ENCODE measurements at regions not wholly inside any gene's neighbourhood (a gene's known extent, or its start where the extent isn't known, plus 50 kb on each side); places are given as distances from the start of the nearest gene placed in this dataset.
A peak's percentile ranks its signal among the peaks of the same experiment; 100 is the strongest.

DNA sequence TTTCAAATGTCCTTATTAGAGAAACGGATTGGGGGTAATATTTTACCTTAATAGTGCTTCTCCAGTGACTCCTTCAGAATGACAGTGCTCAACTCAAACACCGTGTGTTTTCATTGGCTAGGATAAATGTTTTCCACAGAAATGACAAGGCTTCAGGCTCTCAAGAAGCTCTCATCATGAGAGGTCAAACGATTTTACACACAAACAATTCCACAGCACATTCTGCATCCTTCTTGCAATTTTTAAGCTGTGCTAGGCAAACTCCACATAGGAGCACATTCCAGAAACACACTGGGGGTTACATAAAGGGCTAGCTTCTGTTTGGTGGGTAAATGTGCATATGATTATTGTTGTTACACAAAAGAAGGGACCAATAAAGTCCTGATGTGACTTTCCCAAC is 75.5 kb upstream of the IPO9 start:
- peak overlapping the region; percentile 91 to 99 for H3K27ac ChIP-seq (ENCODE audit: low read depth in 1 of 2, low read length in 2 of 2)
- no peaks in the 10 kb centered on the region for H3K9me3 ChIP-seq (ENCODE audit: control insufficient read depth, low read length)
- ATAC-seq (ENCODE audit: low FRiP score), result no peak
- no peak for DNase-seq
- no peaks in the 10 kb centered on the region for H3K36me3 ChIP-seq (ENCODE audit: control insufficient read depth in 1 of 2, insufficient read depth in 2 of 2, low read length in 1 of 2)
- H3K27me3 ChIP-seq (ENCODE audit: control insufficient read depth in 1 of 2, insufficient read depth in 2 of 2, low read length in 1 of 2), result no peaks in the 10 kb centered on the region
- intact Hi-C loops (cut with DNase I), result loop anchor here in 1 of 2 donors (5.0 kb wide), 1 partner anchor 39 kb away; no protein-coding TSS in a partner anchor
- 13 to 15% methylated on average over 3 of the region's 3 CpGs for whole genome bisulfite sequencing, 2 donors
- peaks cover 19 to 29% of the 10 kb centered on the region in 2 donors for H3K4me1 ChIP-seq (ENCODE audit: control insufficient read depth in 1 of 2, insufficient read depth in 2 of 2, low read length in 2 of 2)
- H3K4me3 ChIP-seq (ENCODE audit: low read length in 2 of 2), result no peak overlapping the region

DNA sequence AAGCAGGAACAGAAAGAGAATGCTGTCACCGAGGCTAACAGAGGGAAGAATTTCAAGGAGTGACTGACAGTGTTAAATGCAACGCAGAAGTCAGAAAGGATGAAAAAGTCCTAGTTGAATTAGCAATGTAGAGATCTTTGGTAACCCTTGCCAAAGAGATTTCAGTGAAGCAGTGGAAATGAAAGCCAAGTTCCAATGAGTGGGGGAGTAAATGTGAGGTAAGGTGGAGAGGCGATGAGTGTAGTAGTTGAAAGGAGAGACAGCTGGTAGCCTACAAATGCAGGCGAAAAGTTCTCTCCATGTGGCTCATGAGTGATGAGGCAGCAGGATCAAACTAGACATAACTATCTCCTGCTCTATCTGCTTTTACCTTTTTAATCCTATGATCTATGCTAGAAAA is 74.6 kb upstream of the IPO9 start:
- peaks cover 19 to 29% of the 10 kb centered on the region in 2 donors for H3K4me1 ChIP-seq (ENCODE audit: control insufficient read depth in 1 of 2, insufficient read depth in 2 of 2, low read length in 2 of 2)
- peak overlapping the region; percentile 91 to 99 for H3K27ac ChIP-seq (ENCODE audit: low read depth in 1 of 2, low read length in 2 of 2)
- WGBS, 2 donors, result 7 to 13% methylated on average over 4 of the region's 4 CpGs

DNA sequence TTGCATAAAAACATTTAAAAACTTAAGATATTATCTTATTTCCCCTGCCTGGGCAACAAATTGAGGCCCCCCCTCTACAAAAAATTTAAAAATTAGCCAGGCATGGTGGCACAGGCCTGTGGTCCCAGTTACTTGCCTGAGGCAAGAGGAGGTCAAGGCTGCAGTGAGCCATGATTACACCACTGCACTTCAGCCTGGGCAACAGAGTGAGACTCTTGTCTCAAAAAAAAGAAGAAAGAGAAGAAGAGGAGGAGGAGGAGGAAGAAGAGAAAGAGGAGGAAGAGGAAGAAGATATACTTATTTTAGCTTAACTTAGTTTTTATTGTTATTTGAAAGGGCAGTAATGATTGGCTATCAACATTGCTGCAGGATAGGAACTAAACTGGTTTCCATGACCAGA is 73.8 kb upstream of the IPO9 start:
- Histone ChIP-seq H3K4me3 (ENCODE audit: low read length in 2 of 2) (no peak overlapping the region), H3K27me3 (ENCODE audit: control insufficient read depth in 1 of 2, insufficient read depth in 2 of 2, low read length in 1 of 2) (no peaks in the 10 kb centered on the region), H3K27ac (ENCODE audit: low read depth in 1 of 2, low read length in 2 of 2) (peak overlapping the region; percentile 67), H3K9me3 (ENCODE audit: control insufficient read depth, low read length) (no peaks in the 10 kb centered on the region), H3K4me1 (ENCODE audit: control insufficient read depth in 1 of 2, insufficient read depth in 2 of 2, low read length in 2 of 2) (peaks cover 20 to 35% of the 10 kb centered on the region in 2 donors), H3K36me3 (ENCODE audit: control insufficient read depth in 1 of 2, insufficient read depth in 2 of 2, low read length in 1 of 2) (no peaks in the 10 kb centered on the region)
- intact Hi-C loops (cut with DNase I), result no loop called here
- DNase-seq, result no peak
- no peak for ATAC-seq (ENCODE audit: low FRiP score)

More for the DNA sequence above, 74.6 kb upstream of the IPO9 start:
- Histone ChIP-seq H3K27me3 (ENCODE audit: control insufficient read depth in 1 of 2, insufficient read depth in 2 of 2, low read length in 1 of 2) (no peaks in the 10 kb centered on the region), H3K4me3 (ENCODE audit: low read length in 2 of 2) (no peak overlapping the region), H3K36me3 (ENCODE audit: control insufficient read depth in 1 of 2, insufficient read depth in 2 of 2, low read length in 1 of 2) (no peaks in the 10 kb centered on the region), H3K9me3 (ENCODE audit: control insufficient read depth, low read length) (no peaks in the 10 kb centered on the region)
- no peak for ATAC-seq (ENCODE audit: low FRiP score)
- intact Hi-C loops (cut with DNase I), result loop anchor here in 1 of 2 donors (5.0 kb wide), 1 partner anchor 38 kb away; no protein-coding TSS in a partner anchor
- no peak for DNase-seq

- Histone ChIP-seq H3K27ac (ENCODE audit: low read depth in 1 of 2, low read length in 2 of 2) (peak overlapping the region; percentile 57 to 71), H3K4me1 (ENCODE audit: control insufficient read depth in 1 of 2, insufficient read depth in 2 of 2, low read length in 2 of 2) (peaks cover 26 to 42% of the 10 kb centered on the region in 2 donors), H3K36me3 (ENCODE audit: control insufficient read depth in 1 of 2, insufficient read depth in 2 of 2, low read length in 1 of 2) (no peaks in the 10 kb centered on the region), H3K9me3 (ENCODE audit: control insufficient read depth, low read length) (no peaks in the 10 kb centered on the region), H3K4me3 (ENCODE audit: low read length in 2 of 2) (no peak overlapping the region), H3K27me3 (ENCODE audit: control insufficient read depth in 1 of 2, insufficient read depth in 2 of 2, low read length in 1 of 2) (no peaks in the 10 kb centered on the region)
- DNase-seq (no peak), ATAC-seq (ENCODE audit: low FRiP score) (no peak)
- intact Hi-C loops (cut with DNase I), result no loop called here
These were observed 72.6 kb upstream of the IPO9 start for GRCh38 chr1:201756406-201756805.

DNA sequence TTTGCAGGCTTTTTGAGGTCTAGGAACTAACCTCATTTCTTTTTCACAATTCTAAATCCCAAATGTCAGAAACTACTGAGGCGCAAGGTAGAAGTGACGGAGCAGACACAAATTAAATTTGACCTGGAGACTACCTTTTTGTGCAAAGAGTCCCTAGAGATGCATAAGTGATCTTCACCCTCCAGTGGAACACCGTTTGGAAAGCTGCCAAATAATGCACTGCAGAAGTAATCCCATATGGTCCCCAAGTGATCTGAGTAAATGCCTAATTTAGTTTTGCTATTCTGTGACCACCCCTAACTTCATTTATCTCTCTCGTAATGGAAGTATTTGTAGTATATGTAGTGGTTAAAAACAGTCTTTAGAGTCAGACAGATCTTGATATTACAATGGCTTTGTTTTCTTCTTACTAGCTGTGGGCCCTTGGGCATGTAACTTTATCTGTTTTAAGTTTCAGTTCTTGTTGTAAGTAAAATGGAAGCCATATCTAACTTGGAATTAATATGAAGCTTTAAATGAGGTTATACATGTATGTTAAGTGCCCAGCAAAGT is 70.4 kb upstream of the IPO9 start:
- 72 to 75% methylated on average over 4 of the region's 4 CpGs for WGBS, 2 donors
- Histone ChIP-seq H3K27me3 (ENCODE audit: control insufficient read depth in 1 of 2, insufficient read depth in 2 of 2, low read length in 1 of 2) (no peaks in the 10 kb centered on the region), H3K4me1 (ENCODE audit: control insufficient read depth in 1 of 2, insufficient read depth in 2 of 2, low read length in 2 of 2) (peaks cover 25 to 33% of the 10 kb centered on the region in 2 donors), H3K4me3 (ENCODE audit: low read length in 2 of 2) (no peak overlapping the region), H3K27ac (ENCODE audit: low read depth in 1 of 2, low read length in 2 of 2) (peak overlapping the region in 1 of 2 donors; percentile 43), H3K9me3 (ENCODE audit: control insufficient read depth, low read length) (no peaks in the 10 kb centered on the region), H3K36me3 (ENCODE audit: control insufficient read depth in 1 of 2, insufficient read depth in 2 of 2, low read length in 1 of 2) (no peaks in the 10 kb centered on the region)
- intact Hi-C loops (cut with DNase I), result no loop called here
- no peak for DNase-seq
- ATAC-seq (ENCODE audit: low FRiP score), result no peak

- Histone ChIP-seq H3K27me3 (ENCODE audit: control insufficient read depth in 1 of 2, insufficient read depth in 2 of 2, low read length in 1 of 2) (no peaks in the 10 kb centered on the region), H3K36me3 (ENCODE audit: control insufficient read depth in 1 of 2, insufficient read depth in 2 of 2, low read length in 1 of 2) (no peaks in the 10 kb centered on the region), H3K27ac (ENCODE audit: low read depth in 1 of 2, low read length in 2 of 2) (peak overlapping the region; percentile 43 to 62), H3K4me3 (ENCODE audit: low read length in 2 of 2) (no peak overlapping the region), H3K4me1 (ENCODE audit: control insufficient read depth in 1 of 2, insufficient read depth in 2 of 2, low read length in 2 of 2) (peaks cover 22 to 28% of the 10 kb centered on the region in 2 donors), H3K9me3 (ENCODE audit: control insufficient read depth, low read length) (no peaks in the 10 kb centered on the region)
- no peak for DNase-seq
- intact Hi-C loops (cut with DNase I), result no loop called here
- WGBS, 2 donors, result 30 to 43% methylated on average over 3 of the region's 3 CpGs
- ATAC-seq (ENCODE audit: low FRiP score), result no peak
These were observed 69.7 kb upstream of the IPO9 start for GRCh38 chr1:201759194-201759815.

- Histone ChIP-seq H3K4me3 (ENCODE audit: low read length in 2 of 2) (peak overlapping the region in 1 of 2 donors; percentile 3), H3K36me3 (ENCODE audit: control insufficient read depth in 1 of 2, insufficient read depth in 2 of 2, low read length in 1 of 2) (no peaks in the 10 kb centered on the region), H3K27me3 (ENCODE audit: control insufficient read depth in 1 of 2, insufficient read depth in 2 of 2, low read length in 1 of 2) (no peaks in the 10 kb centered on the region), H3K9me3 (ENCODE audit: control insufficient read depth, low read length) (no peaks in the 10 kb centered on the region), H3K27ac (ENCODE audit: low read depth in 1 of 2, low read length in 2 of 2) (peak overlapping the region; percentile 76), H3K4me1 (ENCODE audit: control insufficient read depth in 1 of 2, insufficient read depth in 2 of 2, low read length in 2 of 2) (peaks cover 20 to 27% of the 10 kb centered on the region in 2 donors)
- intact Hi-C loops (cut with DNase I), result no loop called here
- DNase-seq (no peak), ATAC-seq (ENCODE audit: low FRiP score) (no peak)
- WGBS, 2 donors, result 10 to 29% methylated on average over 1 of the region's 1 CpG
These were observed 68.4 kb upstream of the IPO9 start for GRCh38 chr1:201760516-201760915.

- DNase-seq (no peak), ATAC-seq (ENCODE audit: low FRiP score) (no peak)
- Histone ChIP-seq H3K36me3 (ENCODE audit: control insufficient read depth in 1 of 2, insufficient read depth in 2 of 2, low read length in 1 of 2) (no peaks in the 10 kb centered on the region), H3K4me3 (ENCODE audit: low read length in 2 of 2) (no peak overlapping the region), H3K27ac (ENCODE audit: low read depth in 1 of 2, low read length in 2 of 2) (peak overlapping the region in 1 of 2 donors; percentile 67), H3K4me1 (ENCODE audit: control insufficient read depth in 1 of 2, insufficient read depth in 2 of 2, low read length in 2 of 2) (peaks cover 20 to 29% of the 10 kb centered on the region in 2 donors), H3K27me3 (ENCODE audit: control insufficient read depth in 1 of 2, insufficient read depth in 2 of 2, low read length in 1 of 2) (no peaks in the 10 kb centered on the region), H3K9me3 (ENCODE audit: control insufficient read depth, low read length) (no peaks in the 10 kb centered on the region)
- WGBS, 2 donors, result 80 to 82% methylated on average over 8 of the region's 8 CpGs
- intact Hi-C loops (cut with DNase I), result no loop called here
These were observed 67.8 kb upstream of the IPO9 start for GRCh38 chr1:201761178-201761577.

DNA sequence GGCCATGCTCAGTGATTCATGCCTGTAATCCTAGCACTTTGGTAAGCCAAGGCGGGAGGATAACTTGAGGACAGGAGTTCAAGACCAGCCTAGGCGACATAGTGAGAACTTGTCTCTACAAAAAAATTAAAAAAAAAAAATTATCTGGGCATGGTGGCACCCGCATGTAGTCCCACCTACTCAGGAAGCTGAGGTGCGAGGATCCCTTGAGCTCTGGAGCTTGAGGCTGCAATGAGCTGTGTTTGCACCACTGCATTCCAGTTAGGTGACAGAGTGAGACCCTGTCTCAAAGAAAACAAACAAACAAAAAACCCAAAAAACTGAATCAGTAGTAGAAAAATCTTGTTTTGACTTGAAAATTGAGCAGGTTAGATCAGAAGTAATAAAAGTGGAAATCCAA is 67.1 kb upstream of the IPO9 start:
- Histone ChIP-seq H3K4me3 (ENCODE audit: low read length in 2 of 2) (no peak overlapping the region), H3K27ac (ENCODE audit: low read depth in 1 of 2, low read length in 2 of 2) (peak overlapping the region; percentile 40 to 67), H3K9me3 (ENCODE audit: control insufficient read depth, low read length) (no peaks in the 10 kb centered on the region), H3K36me3 (ENCODE audit: control insufficient read depth in 1 of 2, insufficient read depth in 2 of 2, low read length in 1 of 2) (no peaks in the 10 kb centered on the region), H3K27me3 (ENCODE audit: control insufficient read depth in 1 of 2, insufficient read depth in 2 of 2, low read length in 1 of 2) (no peaks in the 10 kb centered on the region), H3K4me1 (ENCODE audit: control insufficient read depth in 1 of 2, insufficient read depth in 2 of 2, low read length in 2 of 2) (peaks cover 18 to 33% of the 10 kb centered on the region in 2 donors)
- ATAC-seq (ENCODE audit: low FRiP score), result no peak
- no peak for DNase-seq
- 84 to 93% methylated on average over 4 of the region's 4 CpGs for WGBS, 2 donors
- intact Hi-C loops (cut with DNase I), result no loop called here
